Esophagus mucosa (tissue), 1 donor: ENCODE measurements at regions not wholly inside any gene's neighbourhood (a gene's known extent, or its start where the extent isn't known, plus 50 kb on each side); places are given as distances from the start of the nearest gene placed in this dataset.

Experiments used
- ATAC-seq: fragments of 200-7000 bp; cut with Tn5 transposase; one replicate; pipeline ENCODE4 v1.9.1; 2020
- donor health status: DM: yes; HTN: yes; CAD: no.

GRCh38 chr14:43983721-43984120, 523.4 kb downstream of the FSCB start:
- no peak for ATAC-seq

DNA sequence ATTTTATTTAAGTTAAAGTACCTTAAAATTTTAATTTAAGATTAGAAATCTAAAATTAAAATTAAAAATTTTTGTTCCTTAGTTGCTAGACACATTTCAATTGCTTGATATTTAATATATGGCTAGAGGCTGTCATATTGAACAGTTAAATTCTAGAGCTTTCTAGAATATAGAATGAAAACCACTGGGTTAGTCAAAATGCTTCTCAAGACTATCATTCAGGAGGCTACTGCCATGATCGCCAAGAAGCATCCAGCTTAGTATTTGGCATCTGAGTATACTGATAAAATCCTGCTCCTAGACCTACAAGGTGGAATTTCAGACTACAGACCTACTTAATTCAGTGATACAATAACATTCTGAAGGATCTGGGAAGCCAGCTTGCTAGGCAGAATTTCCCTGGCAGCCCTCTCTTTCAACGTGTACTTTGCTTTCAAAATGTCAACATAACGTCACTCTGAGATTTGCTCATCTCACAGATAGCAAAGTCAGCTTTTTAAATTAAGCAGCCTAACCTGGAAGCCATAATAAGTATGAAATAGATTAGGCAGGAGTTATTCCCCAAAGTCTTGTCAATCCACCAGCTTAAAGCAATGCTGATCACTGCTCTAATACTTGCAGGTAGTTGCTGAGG, 525.8 kb downstream of the FSCB start:
- no peak for ATAC-seq

DNA sequence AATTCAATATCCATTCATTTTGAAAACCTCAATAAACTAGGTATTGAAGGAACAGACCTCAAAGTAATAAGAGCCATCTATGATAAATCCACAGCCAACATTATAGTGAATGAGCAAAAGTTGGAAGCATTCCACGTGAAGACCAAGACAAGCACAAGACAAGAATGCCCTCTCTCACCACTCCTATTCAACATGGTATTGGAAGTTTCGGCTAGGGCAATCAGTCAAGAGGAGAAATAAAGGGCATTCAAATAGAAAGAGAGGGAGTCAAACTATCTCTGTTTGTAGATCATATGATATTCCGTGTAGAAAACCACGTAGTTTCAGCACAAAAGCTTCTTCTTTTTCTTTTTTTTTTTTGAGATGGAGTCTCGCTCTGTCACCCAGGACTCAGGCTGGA, 550.3 kb downstream of the FSCB start:
- no peak for ATAC-seq

DNA sequence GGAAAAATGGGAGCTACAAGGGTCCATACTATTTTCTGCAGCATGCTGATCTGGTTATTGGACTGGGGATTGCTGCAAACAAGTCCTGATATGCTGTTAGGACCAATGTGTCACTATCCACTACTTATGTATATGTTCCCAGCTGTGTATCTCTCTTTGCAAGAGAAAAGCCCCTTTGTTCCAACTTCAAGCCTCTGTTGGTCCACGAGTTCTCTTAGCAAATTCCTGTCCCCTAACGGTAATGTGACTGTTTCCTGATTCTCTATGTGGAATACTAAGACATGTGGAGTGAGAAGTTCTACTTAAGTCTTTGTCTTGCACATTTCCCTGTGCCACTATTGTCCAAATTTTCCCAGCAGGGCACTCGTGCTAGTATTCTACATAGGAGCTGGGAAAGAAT, 557.7 kb downstream of the FSCB start:
- no peak for ATAC-seq

- no peak for ATAC-seq
Measured at GRCh38 chr14:43939836-43940235, 567.2 kb downstream of the FSCB start.

- ATAC-seq = no peak
Measured at GRCh38 chr14:43938588-43939281, 568.3 kb downstream of the FSCB start.

GRCh38 chr14:43937001-43937400, 570.1 kb downstream of the FSCB start:
- ATAC-seq = no peak

GRCh38 chr14:43934102-43934501, 573.0 kb downstream of the FSCB start:
- ATAC-seq = no peak

- ATAC-seq = no peak
Measured at GRCh38 chr14:43914041-43914693, 592.9 kb downstream of the FSCB start.

DNA sequence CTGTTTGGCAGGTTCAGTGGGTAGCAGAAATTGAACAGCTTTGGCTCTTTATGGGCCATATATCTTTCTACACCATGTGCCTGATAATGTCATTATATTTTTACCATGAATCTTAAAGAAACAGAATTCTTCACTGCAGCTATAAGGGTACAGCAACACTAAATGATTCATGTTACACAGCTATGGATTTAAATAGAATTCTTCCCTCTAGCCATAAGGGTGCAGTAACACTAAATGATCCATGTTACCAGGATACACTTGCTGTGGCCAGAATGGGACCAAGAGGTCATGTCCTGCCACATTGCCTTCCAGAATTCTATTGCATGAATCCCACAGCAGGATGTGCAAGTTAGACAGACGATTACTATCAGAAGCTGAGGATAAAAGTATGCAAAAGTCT, 603.9 kb downstream of the FSCB start:
- ATAC-seq = no peak

GRCh38 chr14:43901911-43902673, 605.0 kb downstream of the FSCB start:
- no peak for ATAC-seq

DNA sequence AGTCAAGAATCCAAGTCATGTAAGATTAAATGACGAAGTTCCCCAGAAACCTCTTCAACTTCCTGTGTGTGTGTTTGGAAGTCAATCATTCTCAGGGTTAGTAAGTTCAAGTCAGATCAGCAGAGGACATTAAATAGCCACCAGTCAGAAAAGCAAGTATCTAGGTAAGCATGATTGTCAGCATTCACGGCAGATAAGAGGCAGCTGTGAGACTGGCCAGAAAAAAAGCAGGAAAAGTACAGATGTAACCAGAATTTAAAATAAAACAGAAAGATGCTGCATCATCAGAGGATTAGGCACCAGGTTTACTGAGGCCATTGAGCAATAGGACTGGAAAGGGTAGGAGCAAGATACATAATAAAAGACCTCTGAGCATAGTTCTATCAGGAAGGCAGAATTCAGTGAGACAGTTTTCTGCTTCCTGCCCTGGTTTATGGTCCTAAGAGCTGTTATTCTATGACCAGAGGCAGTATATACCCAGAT, 606.9 kb downstream of the FSCB start:
- ATAC-seq = no peak

GRCh38 chr14:43898687-43899086, 608.4 kb downstream of the FSCB start:
- ATAC-seq = no peak

GRCh38 chr14:43896044-43896443, 611.0 kb downstream of the FSCB start:
- ATAC-seq = no peak

- no peak for ATAC-seq
Measured at GRCh38 chr14:43894534-43894933, 612.5 kb downstream of the FSCB start.

DNA sequence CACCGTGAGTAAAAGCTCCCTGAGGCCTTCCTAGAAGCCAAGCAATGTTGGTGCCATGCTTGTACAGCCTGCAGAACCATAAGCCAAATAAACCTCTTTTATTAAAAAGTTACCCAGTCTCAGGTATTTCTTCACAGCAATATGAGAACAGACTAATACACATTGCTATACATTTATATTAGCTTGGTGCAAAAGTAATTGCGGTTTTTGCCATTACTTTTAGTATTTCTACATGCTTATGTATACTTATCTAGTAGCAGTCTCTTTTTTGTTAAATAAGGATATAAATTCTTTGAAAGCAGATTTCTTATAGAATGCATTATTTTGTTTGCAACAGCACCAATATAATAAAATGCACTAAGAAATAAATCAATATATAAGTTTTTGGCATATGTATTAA, 619.6 kb downstream of the FSCB start:
- no peak for ATAC-seq

- ATAC-seq = no peak
Measured at GRCh38 chr14:43877351-43877960, 629.6 kb downstream of the FSCB start.

DNA sequence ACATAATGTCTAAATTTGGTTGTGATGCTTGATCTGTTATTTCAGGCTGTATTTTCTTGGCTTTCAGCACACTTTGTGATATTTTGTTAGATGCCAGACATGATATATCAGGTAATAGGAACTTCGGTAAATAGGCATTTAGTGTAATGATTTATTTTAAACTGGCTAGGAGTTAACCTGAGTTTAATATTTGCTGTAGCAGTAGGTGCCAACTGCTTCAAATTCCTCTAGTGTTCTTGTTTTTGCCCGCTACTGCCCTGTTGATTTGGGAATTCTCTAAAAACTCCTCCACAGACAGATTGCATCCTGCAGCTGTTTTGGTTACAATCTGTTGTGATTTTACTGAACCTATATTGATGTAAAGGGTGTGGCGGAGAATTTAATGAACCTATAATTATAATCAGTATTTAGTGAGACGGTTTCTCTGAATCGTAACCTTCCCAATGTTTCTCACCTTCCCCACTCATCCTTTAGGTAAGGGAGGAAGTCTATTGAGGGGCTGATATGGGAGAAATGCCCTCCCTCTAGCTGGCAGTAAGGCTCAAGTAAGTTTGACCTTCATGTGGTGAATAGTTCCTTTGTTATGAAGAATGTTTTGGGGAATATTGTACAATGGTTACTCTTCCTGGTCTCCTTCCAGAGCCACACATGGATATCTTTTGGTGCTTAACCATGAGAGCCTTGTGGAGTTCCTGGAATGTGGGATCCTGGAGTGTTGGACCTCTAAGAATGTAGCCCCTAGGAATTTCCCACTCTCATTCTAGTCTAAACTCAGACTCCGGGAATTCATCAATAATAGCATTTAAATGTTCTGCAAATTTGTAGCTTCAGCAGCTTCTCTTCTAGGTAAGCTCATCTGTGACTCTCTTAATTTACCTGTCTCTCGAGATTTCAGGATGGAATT, 634.1 kb downstream of the FSCB start:
- ATAC-seq = no peak

GRCh38 chr14:43872222-43872621, 634.9 kb downstream of the FSCB start:
- ATAC-seq = no peak

DNA sequence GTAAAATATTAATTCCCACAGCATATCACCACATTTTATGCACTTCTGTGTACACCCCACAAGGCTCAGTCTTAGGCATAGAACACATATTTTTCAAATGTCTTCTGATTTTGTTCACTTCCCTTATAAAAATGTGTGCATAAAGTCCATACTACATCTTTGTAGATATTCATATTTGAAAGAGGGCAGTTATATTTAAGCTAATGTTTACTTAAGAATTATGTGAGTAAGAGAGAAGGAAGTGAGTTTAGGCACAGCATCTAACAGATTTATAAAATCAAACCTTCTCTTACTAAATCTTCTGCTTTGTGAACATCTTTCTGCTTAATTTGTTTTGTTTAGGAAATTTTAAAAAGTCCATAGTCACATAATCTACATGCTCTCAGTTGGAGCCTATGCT, 648.1 kb downstream of the FSCB start:
- ATAC-seq = no peak

GRCh38 chr14:43855556-43855955, 651.5 kb downstream of the FSCB start:
- ATAC-seq = no peak

DNA sequence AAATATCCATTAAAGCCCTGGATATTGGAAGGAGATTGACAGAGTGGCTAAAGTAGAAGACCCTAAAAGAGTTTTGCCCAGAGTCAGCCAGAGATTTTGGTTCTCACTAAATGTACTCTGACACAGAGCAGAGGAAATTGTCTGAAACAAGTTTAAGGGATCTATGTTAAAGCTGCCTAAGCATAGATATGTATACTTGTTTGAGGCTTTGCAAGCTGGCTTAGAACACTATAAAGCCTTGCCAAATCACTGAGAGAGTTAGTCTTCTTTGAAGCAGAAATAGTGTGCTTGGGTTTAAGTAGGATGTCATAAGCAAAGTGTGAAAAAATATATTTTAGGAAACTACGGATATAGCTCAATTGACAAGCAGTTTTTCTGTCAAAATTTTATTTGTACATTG, 653.5 kb downstream of the FSCB start:
- no peak for ATAC-seq
